Panc1 (cell line): ENCODE measurements at regions not wholly inside any gene's neighbourhood (a gene's known extent, or its start where the extent isn't known, plus 50 kb on each side); places are given as distances from the start of the nearest gene placed in this dataset.

ENCODE experiments used
- ATAC-seq: fragments of 200-7000 bp; cut with Tn5 transposase; 2 replicates; pipeline ENCODE4 v1.9.1; 2020; ENCODE audit warnings: mild to moderate bottlenecking, moderate library complexity
- BruUV-seq: library from RNA; stranded (reverse); fragments of 400-500 nt; replicated peaks from 2 replicates; lab custom pipeline; 2021; lab: Mats Ljungman, UMichigan
- CTCF ChIA-PET: fragments of 300-600 bp; sonication (Branson Sonifier 250); formaldehyde crosslinking; loops from one replicate; lab custom pipeline; 2022; ENCODE audit warnings: antibody characterized with exemption; lab: Charles Lee
- POLR2A ChIA-PET: fragments of 300-600 bp; sonication (Branson Sonifier 250); formaldehyde crosslinking; loops from one replicate; lab custom pipeline; 2022; ENCODE audit warnings: antibody characterized with exemption; lab: Charles Lee
- DNase-seq: peaks from one replicate; pipeline ENCODE4 v3.0.0-alpha.2; 2010; ENCODE audit warnings: low read depth, low spot score
- H3K27ac ChIP-seq: 2 replicates; pipeline ENCODE4 v1.5.1; 2011; ENCODE audit warnings: mild to moderate bottlenecking, low read length, inconsistent platforms
- H3K27me3 ChIP-seq: fragments of 200-500 bp; sonication (Bioruptor generic); 2 replicates; pipeline ENCODE4 v1.6.0; 2014; ENCODE audit warnings: low read length, inconsistent platforms; ENCODE audit not compliant: control insufficient read depth, insufficient read depth
- H3K36me3 ChIP-seq: fragments of 200-500 bp; sonication (Bioruptor generic); 2 replicates; pipeline ENCODE4 v1.5.1; 2014; ENCODE audit warnings: inconsistent platforms, mild to moderate bottlenecking, low read length, moderate library complexity; ENCODE audit not compliant: control insufficient read depth, insufficient read depth
- H3K4me1 ChIP-seq: 2 replicates; pipeline ENCODE4 v1.5.1; 2011; ENCODE audit warnings: inconsistent platforms, mild to moderate bottlenecking, low read length, moderate library complexity; ENCODE audit not compliant: control insufficient read depth, insufficient read depth
- H3K4me3 ChIP-seq, 2 experiments: 2 replicates each; pipeline ENCODE4 v1.5.1; 2011 to 2012; ENCODE audit warnings: low read depth in 2 of 2, low read length in 2 of 2, mild to moderate bottlenecking in 2 of 2, inconsistent platforms in 1 of 2, moderate library complexity in 1 of 2
- H3K9me3 ChIP-seq: fragments of 200-500 bp; sonication (Bioruptor generic); 2 replicates; pipeline ENCODE4 v1.5.1; 2014; ENCODE audit warnings: low read depth, mild to moderate bottlenecking, inconsistent platforms, low read length, moderate library complexity; ENCODE audit not compliant: control insufficient read depth, insufficient read depth
- CTCF ChIP-seq: fragments of 450-650 bp; IDR thresholded peaks from 2 replicates; pipeline ENCODE4 v1.5.1; 2017; ENCODE audit warnings: mild to moderate bottlenecking
- POLR2AphosphoS5 ChIP-seq: IDR thresholded peaks from 2 replicates; pipeline ENCODE4 v1.6.1; 2012; ENCODE audit warnings: mild to moderate bottlenecking, low read depth, low read length, moderate library complexity
- REST ChIP-seq, 2 experiments: IDR thresholded peaks; 2 replicates each; pipeline ENCODE4 v1.6.1; 2011 to 2012; ENCODE audit warnings: low read depth in 2 of 2, control low read depth in 1 of 2, low read length in 1 of 2, mild to moderate bottlenecking in 1 of 2, moderate library complexity in 1 of 2; ENCODE audit not compliant: insufficient read depth in 1 of 2
- SIN3A ChIP-seq: IDR thresholded peaks from 2 replicates; pipeline ENCODE4 v1.6.1; 2012; ENCODE audit warnings: low read depth, mild to moderate bottlenecking, low read length, moderate library complexity, borderline replicate concordance; ENCODE audit not compliant: insufficient read depth
- TCF7L2 ChIP-seq: IDR thresholded peaks from 2 replicates; pipeline ENCODE4 v1.6.1; 2011; ENCODE audit warnings: mild to moderate bottlenecking, low read depth, low read length, inconsistent platforms
- in situ Hi-C: cut with HindIII; loops from 2 replicates; pipeline ENCODE4 v1.10.0; 2016; ENCODE audit warnings: low sequenced_read_pairs, low pct_unique_long_range_greater_than_20kb
- intact Hi-C: fragments of 100-400 bp; cut with micrococcal nuclease; formaldehyde crosslinking; loops from one replicate; pipeline ENCODE4 v1.10.0; 2022; ENCODE audit not compliant: unreplicated experiment

- ChIA-PET CTCF (no interaction called here), POLR2A (no interaction called here)
- no peak for TF ChIP-seq TCF7L2
- TF ChIP-seq SIN3A, result no peak
- TF ChIP-seq POLR2AphosphoS5, result no peak
- no peak for TF ChIP-seq REST (IDR thresholded peaks at IDR 0.05; ENCODE audit: insufficient read depth in 1 of 2, low read depth in 2 of 2, low read length in 1 of 2)
- no peak for TF ChIP-seq CTCF
- Histone ChIP-seq H3K36me3 (no peaks in the 10 kb centered on the region), H3K4me1 (peaks cover 1% of the 10 kb centered on the region; the same call in 1 of the 2 replicates), H3K27ac (no peak overlapping the region), H3K4me3 (no peak overlapping the region), H3K27me3 (no peaks in the 10 kb centered on the region), H3K9me3 (no peaks in the 10 kb centered on the region)
- ATAC-seq (no peak), DNase-seq (no peak)
- intact Hi-C loops (no loop called here), in situ Hi-C loops (no loop called here)
- BruUV-seq, result no TSS peak
Measured at GRCh38 chr4:1572964-1573720, 111.0 kb downstream of the FAM53A start.

- in situ Hi-C loops (no loop called here), intact Hi-C loops (no loop called here)
- BruUV-seq, result no TSS peak
- no peaks in the 10 kb centered on the region; the same call in 1 of the 2 replicates for H3K4me1 ChIP-seq
- H3K36me3 ChIP-seq, result no peaks in the 10 kb centered on the region
- POLR2A ChIA-PET, result no interaction called here
- TF ChIP-seq SIN3A (no peak), REST (IDR thresholded peaks at IDR 0.05; ENCODE audit: insufficient read depth in 1 of 2, low read depth in 2 of 2, low read length in 1 of 2) (no peak), TCF7L2 (no peak), CTCF (no peak)
- DNase-seq (no peak), ATAC-seq (no peak)
- H3K9me3 ChIP-seq, result no peaks in the 10 kb centered on the region
- CTCF ChIA-PET, result no interaction called here
- H3K4me3 ChIP-seq, result no peak overlapping the region
- H3K27me3 ChIP-seq, result no peaks in the 10 kb centered on the region
- no peak overlapping the region for H3K27ac ChIP-seq
Measured at GRCh38 chr4:1572521-1572920, 111.6 kb downstream of the FAM53A start.
